HG03135 (cell line): ENCODE measurements at regions not wholly inside any gene's neighbourhood (a gene's known extent, or its start where the extent isn't known, plus 50 kb on each side); places are given as distances from the start of the nearest gene placed in this dataset.

Experiments used
- ATAC-seq: cut with Tn5 transposase; IDR thresholded peaks from one replicate; pipeline ENCODE4 v1.9.1; 2021; ENCODE audit warnings: mild to moderate bottlenecking, moderate library complexity; ENCODE audit not compliant: unreplicated experiment

- no peak for ATAC-seq
Observed at GRCh38 chr13:26989957-26990713, 181.5 kb downstream of the USP12 start.

- ATAC-seq, result no peak
Observed at GRCh38 chr13:26989261-26989956, 182.2 kb downstream of the USP12 start.

- ATAC-seq, result no peak
Observed at GRCh38 chr13:26988059-26988769, 183.4 kb downstream of the USP12 start.

- ATAC-seq, result no peak
Observed at GRCh38 chr13:26987486-26988013, 184.1 kb downstream of the USP12 start.

- ATAC-seq, result peak; percentile 68
Observed at GRCh38 chr13:26985285-26985878, 186.2 kb downstream of the USP12 start.

GRCh38 chr13:26984337-26984736 is 187.3 kb downstream of the USP12 start:
- ATAC-seq, result no peak

GRCh38 chr13:26983543-26984320 is 187.9 kb downstream of the USP12 start:
- ATAC-seq, result no peak

- ATAC-seq, result no peak
Observed at GRCh38 chr13:26980099-26981031, 191.2 kb downstream of the USP12 start.

GRCh38 chr13:26979334-26979733 is 192.3 kb downstream of the USP12 start:
- no peak for ATAC-seq

GRCh38 chr13:26978081-26978860 is 193.3 kb downstream of the USP12 start:
- ATAC-seq, result no peak

- ATAC-seq, result no peak
Observed at GRCh38 chr13:26977541-26977940, 194.1 kb downstream of the USP12 start.

- ATAC-seq, result no peak
Observed at GRCh38 chr13:26976313-26976712, 195.3 kb downstream of the USP12 start.

GRCh38 chr13:26973946-26974345 is 197.7 kb downstream of the USP12 start:
- ATAC-seq, result no peak

- ATAC-seq, result no peak
Observed at GRCh38 chr13:26973295-26973694, 198.3 kb downstream of the USP12 start.

GRCh38 chr13:26971990-26972887 is 199.4 kb downstream of the USP12 start:
- no peak for ATAC-seq

GRCh38 chr13:26968431-26969341 is 202.9 kb downstream of the USP12 start:
- no peak for ATAC-seq
